HG03378 (cell line): ENCODE measurements at regions not wholly inside any gene's neighbourhood (a gene's known extent, or its start where the extent isn't known, plus 50 kb on each side); places are given as distances from the start of the nearest gene placed in this dataset.

Experiments
- ATAC-seq: cut with Tn5 transposase; IDR thresholded peaks from one replicate; pipeline ENCODE4 v1.9.1; 2021; ENCODE audit warnings: mild to moderate bottlenecking, moderate library complexity; ENCODE audit not compliant: unreplicated experiment

- ATAC-seq, result no peak
Observed at GRCh38 chr10:83248106-83248631, 891.1 kb upstream of the GHITM start.

- no peak for ATAC-seq
Observed at GRCh38 chr10:83250396-83250795, 888.9 kb upstream of the GHITM start.

GRCh38 chr10:83252169-83252568 is 887.1 kb upstream of the GHITM start:
- ATAC-seq, result no peak

- ATAC-seq, result no peak
Observed at GRCh38 chr10:83252596-83252995, 886.7 kb upstream of the GHITM start.

- no peak for ATAC-seq
Observed at GRCh38 chr10:83253011-83253671, 886.2 kb upstream of the GHITM start.

GRCh38 chr10:83254698-83255097 is 884.6 kb upstream of the GHITM start:
- ATAC-seq, result no peak

- no peak for ATAC-seq
Observed at GRCh38 chr10:83262434-83262833, 876.9 kb upstream of the GHITM start.

- no peak for ATAC-seq
Observed at GRCh38 chr10:83272666-83273434, 866.5 kb upstream of the GHITM start.

- no peak for ATAC-seq
Observed at GRCh38 chr10:83274088-83274487, 865.2 kb upstream of the GHITM start.

GRCh38 chr10:83276971-83277370 is 862.3 kb upstream of the GHITM start:
- ATAC-seq, result no peak

- no peak for ATAC-seq
Observed at GRCh38 chr10:83283151-83283550, 856.2 kb upstream of the GHITM start.

GRCh38 chr10:83287374-83287773 is 851.9 kb upstream of the GHITM start:
- no peak for ATAC-seq

GRCh38 chr10:83289373-83289772 is 849.9 kb upstream of the GHITM start:
- ATAC-seq, result no peak

- ATAC-seq, result no peak
Observed at GRCh38 chr10:83289948-83290347, 849.4 kb upstream of the GHITM start.

GRCh38 chr10:83301732-83302131 is 837.6 kb upstream of the GHITM start:
- no peak for ATAC-seq

- no peak for ATAC-seq
Observed at GRCh38 chr10:83302623-83303022, 836.7 kb upstream of the GHITM start.

- no peak for ATAC-seq
Observed at GRCh38 chr10:83310688-83311087, 828.6 kb upstream of the GHITM start.

GRCh38 chr10:83312570-83312969 is 826.7 kb upstream of the GHITM start:
- no peak for ATAC-seq

- ATAC-seq, result no peak
Observed at GRCh38 chr10:83332690-83333089, 806.6 kb upstream of the GHITM start.

- ATAC-seq, result no peak
Observed at GRCh38 chr10:83333566-83333965, 805.7 kb upstream of the GHITM start.

- no peak for ATAC-seq
Observed at GRCh38 chr10:83343676-83344075, 795.6 kb upstream of the GHITM start.

- ATAC-seq, result no peak
Observed at GRCh38 chr10:83346266-83346910, 792.9 kb upstream of the GHITM start.
